HEK293T (cell line): ENCODE measurements at regions not wholly inside any gene's neighbourhood (a gene's known extent, or its start where the extent isn't known, plus 50 kb on each side); places are given as distances from the start of the nearest gene placed in this dataset.

Source experiments
- BHLHE40 ChIP-seq: fragments of 450-650 bp; IDR thresholded peaks from 2 replicates; pipeline ENCODE4 v1.6.1; 2016; ENCODE audit warnings: mild to moderate bottlenecking, moderate library complexity, borderline replicate concordance
- ELF4 ChIP-seq: fragments of 450-650 bp; IDR thresholded peaks from 2 replicates; pipeline ENCODE4 v1.6.1; 2017; ENCODE audit warnings: antibody characterized with exemption
- FOXA1 ChIP-seq: fragments of 450-650 bp; IDR thresholded peaks from 2 replicates; pipeline ENCODE4 v1.6.1; 2016; ENCODE audit warnings: mild to moderate bottlenecking
- HDGF ChIP-seq: fragments of 450-650 bp; IDR thresholded peaks from 2 replicates; pipeline ENCODE4 v1.6.1; 2017; ENCODE audit warnings: antibody characterized with exemption, borderline replicate concordance
- NFRKB ChIP-seq: fragments of 450-650 bp; IDR thresholded peaks from 2 replicates; pipeline ENCODE4 v1.6.1; 2016; ENCODE audit warnings: mild to moderate bottlenecking, moderate library complexity
- SP1 ChIP-seq: fragments of 450-650 bp; IDR thresholded peaks from 2 replicates; pipeline ENCODE4 v1.6.1; 2017
- SUZ12 ChIP-seq: fragments of 450-650 bp; IDR thresholded peaks from 2 replicates; pipeline ENCODE4 v1.6.1; 2016; ENCODE audit warnings: mild to moderate bottlenecking
- ZNF384 ChIP-seq: fragments of 450-650 bp; IDR thresholded peaks from 2 replicates; pipeline ENCODE4 v1.6.1; 2016

DNA sequence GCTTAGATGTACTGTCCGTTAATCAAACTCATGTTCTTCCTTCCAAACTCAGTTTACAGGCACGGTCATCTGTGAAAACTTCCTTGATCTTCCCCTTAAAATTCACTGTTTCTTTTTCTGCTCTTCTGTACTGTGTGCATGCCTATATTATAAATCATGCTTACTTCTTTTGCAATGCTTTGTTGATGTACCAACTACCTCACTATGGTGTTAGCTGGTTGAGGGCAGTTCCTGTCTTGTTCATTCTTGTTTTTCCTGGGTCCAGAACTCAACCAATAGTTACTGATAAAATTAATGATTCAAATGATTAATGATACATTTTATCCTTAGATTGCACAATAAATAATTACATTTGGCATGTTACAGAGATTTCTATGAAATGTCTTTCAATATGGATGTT is 163.8 kb downstream of the CHRM3 start:
- TF ChIP-seq FOXA1 (no peak), NFRKB (no peak), ZNF384 (no peak), SP1 (no peak), BHLHE40 (no peak), SUZ12 (no peak), HDGF (no peak), ELF4 (no peak)
